Activated CD4-positive, alpha-beta T cell treated with anti-CD3 and anti-CD28 coated beads for 4 hours (primary cell): ENCODE measurements at regions not wholly inside any gene's neighbourhood (a gene's known extent, or its start where the extent isn't known, plus 50 kb on each side); places are given as distances from the start of the nearest gene placed in this dataset.

Experiments used
- DNase-seq, 2 donors: peaks; one replicate each; pipeline ENCODE4 v3.0.0-alpha.2; 2020

DNA sequence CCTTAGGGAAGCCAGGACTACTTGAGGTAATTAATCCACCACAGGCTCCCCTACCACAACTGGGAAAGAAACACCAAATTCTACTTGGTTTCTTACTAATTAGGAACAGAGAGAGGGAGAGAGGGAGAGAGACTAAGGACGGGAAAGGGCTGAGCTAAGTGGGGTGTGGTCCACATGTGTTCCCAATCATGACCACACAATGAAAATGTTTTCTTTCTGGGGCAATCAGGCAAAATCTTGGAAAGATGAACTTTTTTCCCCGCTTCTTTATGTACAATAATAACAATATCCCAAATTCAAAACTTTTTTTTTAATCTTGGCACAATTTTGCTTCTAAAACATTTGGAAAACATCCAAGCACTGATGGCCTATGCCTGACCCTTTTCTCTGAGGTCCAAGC is 734.4 kb downstream of the MAFB start:
- DNase-seq = no peak

DNA sequence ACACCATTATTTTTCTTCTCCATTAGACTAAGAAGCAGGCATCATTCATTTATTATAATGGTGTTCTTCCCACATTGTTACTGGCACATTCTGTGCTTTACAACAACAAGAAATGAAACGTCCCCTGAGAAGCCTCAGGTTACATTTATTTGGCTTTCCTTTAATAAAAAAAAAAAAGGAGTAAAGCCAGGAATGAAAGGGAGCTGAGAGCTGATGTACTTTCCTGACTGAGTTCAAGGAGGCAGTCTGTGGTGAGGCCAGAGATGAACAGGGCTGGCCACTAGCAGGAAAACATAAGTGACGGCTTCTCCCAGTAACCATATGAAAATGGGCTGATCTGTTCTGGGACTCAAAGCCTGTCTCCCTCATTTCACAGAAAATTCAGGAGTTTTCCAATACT is 742.1 kb downstream of the MAFB start:
- DNase-seq = no peak

DNA sequence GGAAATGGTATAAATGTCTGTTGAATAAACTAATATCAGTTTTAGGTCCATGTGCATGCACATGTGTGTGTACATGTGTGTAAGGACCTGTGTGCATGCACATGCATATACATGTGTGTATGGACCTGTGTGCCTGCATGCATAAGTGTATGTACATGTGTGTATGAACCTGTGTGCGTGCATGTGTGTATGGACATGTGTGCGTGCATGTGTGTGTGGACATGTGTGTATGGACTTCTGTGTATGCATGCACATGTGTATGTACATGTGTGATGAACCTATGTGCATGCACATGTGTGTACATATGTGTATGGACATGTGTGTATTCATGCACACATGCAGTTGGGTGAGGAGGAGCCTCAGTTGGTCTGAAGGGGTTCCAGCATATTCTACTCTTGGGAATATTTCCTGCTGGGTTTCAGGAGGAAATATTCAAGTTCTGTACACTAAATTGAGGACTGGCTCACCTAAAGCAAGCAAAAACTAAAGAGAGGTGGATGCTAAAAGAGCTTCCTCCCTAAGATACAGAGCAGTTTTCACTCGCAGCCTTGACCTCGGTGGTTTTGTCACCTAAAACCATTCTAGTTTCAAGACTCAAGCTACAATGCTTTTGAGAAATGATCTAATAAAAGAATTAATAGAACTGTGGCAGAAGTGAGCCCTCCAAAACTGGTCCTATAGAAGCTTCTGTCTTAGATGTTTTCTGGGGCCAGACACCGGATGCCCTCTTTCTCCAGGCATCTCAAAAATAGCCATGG is 742.8 kb downstream of the MAFB start:
- no peak for DNase-seq

DNA sequence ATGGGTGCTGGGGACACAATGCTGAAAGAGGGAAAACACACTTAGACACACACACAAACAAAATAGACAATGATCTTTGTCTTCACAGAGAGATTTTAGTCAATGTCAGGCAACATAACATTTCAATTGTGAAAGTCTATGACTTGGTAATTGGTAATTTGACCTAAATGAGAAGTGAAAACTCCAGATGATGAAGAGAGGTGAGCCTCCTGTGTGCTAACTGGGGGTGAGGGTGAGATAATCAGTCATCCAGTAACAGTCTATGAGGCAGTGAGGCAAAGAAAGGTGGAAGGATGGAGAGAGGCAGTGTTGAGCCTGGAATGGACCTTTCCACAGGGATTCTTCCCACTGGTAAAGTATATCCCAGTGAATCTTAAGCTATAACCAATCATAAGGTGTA is 744.2 kb downstream of the MAFB start:
- DNase-seq = no peak

DNA sequence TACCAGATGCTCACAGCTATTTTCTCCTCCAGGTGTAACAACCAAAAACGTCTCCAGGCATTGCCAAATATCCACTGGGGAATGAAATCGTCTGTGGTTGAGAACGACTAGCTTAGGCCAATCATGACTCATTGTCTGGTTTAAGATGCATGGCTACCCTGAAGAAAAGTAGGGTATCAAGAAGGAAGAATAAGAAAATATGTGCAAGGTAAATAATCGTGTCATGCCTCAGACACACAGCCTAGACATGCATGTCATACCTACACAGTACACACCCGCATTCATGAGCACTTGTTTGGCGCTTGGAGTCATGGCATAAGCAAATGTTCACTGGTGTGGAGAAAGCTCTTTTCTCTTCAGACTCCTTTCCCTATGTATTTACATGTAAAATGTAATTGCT is 745.7 kb downstream of the MAFB start:
- DNase-seq = no peak

DNA sequence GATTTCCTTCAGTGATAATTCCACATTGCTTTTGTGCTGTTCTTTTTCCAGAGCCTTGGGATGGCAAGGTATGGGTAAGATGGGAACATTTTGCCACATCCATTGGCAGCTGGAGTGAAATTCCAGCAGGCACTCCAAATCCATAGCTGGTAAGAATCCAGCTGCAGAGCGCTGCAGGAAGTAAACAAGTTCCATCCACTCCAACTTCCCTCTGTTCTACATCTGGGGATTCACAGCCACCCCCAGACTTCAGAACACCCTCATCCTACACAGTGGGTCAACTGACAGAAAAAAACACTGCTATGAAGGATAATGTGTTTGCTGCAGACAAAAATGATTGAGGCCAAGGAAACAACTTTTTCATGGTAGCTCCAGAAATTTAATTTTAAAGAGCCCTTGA is 747.8 kb downstream of the MAFB start:
- DNase-seq = no peak

DNA sequence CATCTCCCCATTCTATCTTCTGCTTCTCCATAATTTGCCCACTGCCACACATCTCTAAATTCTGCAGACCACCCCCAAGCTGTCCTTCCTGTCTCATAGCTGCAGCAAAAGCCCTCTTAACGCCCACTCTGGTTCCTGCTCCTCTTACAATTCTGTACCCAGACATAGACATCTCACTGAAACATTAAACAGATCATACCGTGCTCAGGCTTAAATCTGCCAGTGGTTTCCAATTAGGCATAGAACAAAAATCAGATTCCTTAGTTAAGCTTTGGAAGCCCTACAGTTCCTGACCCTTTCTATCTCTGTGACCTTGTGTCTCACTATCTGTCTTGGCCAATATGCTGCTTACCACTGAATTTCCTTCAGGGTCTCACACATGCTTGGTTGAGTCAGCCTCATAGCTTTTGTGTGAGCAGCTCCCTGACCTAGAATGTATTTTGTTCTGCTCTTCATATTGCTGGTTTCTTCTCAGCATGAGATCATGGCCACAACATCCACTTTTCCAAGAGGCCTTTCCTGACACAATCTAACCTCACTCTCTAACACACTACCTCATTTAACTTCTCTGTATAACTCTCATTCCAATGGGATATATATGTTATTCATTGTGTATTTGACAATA is 749.7 kb downstream of the MAFB start:
- DNase-seq = no peak

DNA sequence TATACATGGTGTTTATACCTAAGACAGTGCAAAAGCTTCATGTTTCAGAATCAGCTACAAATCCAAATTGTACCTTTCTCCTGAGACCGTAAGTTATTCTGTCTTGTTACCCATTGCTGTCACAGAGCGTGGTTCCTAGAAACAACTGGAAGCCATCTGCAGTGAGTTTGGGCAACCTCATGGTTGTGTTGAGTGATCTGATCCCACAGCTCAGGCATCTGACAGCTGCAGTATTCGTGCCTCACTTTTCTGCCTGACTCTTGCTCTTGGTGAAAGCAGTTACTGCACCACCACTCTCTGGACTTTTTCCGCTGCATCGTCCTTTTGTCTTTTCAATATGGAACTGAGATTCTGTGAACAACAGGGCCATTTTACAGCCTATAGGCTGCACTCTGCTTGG is 752.6 kb downstream of the MAFB start:
- DNase-seq = no peak

DNA sequence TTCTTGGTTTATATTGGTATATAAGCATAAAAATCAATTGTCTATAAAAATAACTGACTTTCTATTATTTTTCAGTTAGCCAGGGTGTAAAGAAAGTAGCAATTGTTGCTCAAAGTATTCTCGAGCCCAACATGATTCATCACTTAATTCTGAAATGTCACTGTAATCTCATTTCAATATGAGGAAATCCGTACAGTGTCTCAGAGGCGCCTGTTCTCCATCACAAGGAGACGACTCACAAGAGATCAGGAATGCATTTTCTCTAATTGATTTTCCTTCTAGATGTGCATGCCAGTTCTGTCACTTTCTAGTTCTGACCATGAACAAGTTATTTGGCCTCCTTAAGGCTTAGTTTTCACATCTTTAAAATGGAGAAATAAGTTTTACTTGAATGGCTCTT is 753.1 kb downstream of the MAFB start:
- no peak for DNase-seq

DNA sequence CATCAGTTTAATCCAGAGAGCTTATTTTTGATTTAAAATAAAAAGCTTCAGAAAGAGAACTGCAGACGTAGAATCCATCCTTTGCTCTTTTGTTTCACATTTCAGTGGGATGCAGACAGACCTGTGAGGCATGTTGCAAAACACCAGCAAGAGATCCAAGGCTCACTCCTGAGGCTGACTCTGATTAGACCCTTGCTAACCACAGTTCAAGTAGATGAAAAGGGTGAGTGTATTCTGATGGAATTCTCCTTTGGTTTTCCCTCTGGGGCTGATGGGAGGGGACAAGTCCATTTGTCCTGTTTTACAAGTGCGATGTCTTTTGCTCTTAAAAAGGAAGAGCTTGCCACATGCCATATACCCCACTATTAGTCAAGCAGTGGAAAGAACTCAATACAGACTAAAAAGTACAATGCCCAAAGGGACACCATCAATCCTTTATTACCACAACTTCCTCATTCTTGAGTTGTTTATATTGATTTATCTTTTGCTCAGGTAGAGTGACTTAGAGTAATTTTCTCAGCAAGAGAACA is 772.7 kb downstream of the MAFB start:
- DNase-seq = no peak

DNA sequence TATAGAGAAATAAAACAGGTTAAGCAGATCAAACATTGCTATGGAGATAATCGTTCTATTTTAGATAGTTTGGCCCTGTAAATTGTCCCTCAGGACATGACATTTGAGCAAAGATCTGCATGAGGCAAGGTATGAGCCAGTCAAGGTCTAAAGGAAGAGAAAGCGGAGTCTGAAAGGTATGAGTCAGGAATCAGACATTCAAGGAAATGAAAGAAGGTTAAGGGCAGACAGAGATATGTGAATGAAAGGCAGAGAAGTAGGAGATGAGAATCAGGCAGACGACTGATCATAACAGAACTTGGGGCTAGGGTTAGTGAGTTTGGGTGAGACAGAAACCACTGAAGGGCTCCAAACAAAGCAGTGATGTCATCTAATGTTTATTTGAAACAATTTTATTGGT is 775.8 kb downstream of the MAFB start:
- no peak for DNase-seq

DNA sequence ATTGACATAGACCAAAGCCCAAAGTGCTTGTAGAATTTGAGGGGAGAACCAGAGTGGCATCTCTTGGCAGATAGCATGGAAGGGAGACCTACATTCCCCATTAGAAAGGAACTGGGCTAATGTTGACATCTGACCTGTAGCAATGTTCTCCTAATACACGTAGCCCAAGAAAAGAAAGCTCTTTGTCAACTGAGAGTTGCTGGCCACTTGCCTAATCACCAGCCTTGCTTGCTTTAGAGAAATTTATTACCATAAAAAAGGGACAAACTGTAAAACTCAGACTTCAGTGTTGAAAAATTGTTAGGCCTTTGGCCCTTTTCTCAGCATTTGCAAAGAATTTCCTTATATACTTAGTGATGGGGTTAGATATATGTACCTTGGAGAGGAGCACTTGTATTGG is 777.5 kb downstream of the MAFB start:
- no peak for DNase-seq

DNA sequence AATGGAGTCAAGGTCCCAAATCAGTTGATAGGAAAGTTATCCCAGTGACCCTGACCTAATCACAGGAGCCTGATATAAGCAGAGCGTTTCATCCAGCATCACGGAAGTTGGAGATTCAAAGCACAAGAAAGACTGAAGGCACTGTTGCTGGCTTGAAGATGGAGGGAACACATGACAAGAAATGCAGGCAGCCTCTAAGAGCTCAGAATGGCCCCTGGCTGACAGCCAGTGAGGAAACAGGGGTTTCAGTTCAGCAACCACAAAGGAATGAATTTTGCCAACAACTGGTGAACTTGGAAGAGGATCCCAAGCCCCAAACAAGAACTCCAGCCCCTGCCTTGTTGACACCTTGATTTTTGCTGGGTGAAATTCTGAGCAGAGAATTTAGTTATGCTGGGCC is 778.5 kb downstream of the MAFB start:
- DNase-seq = no peak

DNA sequence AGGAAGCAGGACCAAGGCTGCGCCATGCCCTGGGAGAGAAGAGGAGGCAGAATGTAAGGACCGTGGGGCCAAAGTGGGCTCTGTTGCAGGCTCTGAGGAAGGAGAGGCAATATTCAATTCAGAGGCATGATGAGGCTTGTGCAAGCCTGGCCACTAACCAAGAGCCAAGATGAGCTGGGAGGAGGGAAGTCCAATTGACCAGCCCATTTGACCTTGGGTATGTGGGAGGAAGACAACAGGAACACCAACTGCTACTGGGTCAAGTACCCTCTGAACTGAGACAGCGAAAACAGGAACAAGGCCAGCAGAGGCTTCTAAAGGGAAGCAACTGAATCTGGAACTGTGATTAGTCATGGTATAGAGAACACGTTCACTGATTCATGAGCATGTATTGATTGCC is 779.6 kb downstream of the MAFB start:
- DNase-seq = no peak

DNA sequence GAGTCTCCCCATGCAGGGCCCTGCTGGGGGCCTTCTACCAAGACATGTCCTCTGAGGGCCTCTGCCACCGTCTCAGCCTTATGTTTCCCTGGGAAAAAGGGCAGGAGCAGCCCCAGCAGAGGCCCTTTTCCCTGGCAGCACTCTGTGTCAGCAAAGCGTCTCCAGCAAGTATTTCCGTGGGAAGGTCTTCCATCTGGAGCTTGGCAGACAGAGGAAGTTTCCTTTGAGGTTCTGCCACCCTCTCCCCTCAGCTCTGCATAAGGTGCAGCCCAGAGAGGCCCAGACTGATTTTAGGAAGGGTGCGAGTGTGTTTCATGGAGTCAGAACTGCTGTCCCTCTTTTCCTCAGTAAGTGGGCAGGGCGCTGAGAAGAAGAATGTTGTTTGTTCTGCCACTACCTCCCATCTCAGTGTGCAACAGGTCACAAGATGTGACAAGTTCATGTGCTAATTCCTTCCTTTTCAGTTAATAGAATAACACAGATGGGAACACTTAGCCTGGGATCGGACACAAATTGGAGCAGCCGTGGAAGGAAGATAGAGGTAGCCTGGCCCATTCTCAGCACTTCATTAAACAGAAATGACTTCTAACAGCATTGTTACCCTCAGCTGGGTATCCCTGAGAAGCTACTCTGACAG is 784.4 kb downstream of the MAFB start:
- DNase-seq = no peak

DNA sequence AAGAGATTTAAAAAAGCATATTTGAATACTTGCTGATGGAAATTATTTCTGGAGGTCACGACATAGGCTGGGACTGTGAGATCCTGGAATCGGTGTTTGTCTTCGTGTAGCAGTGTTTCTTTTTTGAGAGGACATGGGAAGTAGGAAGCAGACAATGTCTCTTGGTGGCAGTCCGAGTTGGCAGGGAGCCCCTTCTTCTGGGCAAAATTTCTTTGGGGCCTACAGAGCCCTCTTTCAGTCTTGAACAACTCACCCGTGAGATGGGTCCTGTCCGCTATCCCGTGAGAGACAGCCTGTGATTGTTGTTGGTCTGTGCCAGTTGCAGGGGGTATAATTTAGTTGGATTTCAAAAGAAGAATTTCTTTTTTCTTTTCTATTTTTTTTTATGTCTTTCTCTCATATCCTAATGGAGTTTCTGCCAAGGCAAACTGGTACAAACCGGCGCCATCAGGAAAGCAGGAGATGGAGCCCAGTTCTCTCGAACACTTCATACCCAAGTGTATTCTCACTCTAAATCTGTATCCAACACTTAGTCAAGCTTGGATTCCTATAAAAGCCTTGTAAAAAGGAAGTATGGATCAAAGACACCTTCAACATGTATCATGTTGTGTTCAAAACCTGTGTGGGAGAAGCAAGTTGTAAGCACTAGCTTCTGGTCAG is 785.1 kb downstream of the MAFB start:
- DNase-seq = no peak

DNA sequence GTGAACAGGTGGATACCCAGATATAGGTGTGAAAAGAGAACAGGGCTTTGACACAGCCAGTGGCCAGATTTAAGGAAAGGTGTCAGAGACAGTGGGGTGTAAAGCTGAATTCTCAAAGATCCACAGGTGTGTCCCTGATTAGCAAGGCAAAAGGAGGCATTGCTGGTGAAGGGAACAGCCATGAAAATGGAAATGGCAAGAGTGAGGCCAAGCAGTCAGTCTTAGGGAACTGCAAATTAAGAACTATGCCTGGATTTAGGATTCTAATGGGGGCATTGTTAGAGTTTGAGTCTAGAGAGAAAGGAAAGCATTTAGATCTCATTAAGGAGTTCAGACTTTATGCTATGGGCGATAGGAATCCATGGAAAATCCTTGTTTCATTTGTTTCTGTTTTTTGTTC is 789.2 kb downstream of the MAFB start:
- no peak for DNase-seq

DNA sequence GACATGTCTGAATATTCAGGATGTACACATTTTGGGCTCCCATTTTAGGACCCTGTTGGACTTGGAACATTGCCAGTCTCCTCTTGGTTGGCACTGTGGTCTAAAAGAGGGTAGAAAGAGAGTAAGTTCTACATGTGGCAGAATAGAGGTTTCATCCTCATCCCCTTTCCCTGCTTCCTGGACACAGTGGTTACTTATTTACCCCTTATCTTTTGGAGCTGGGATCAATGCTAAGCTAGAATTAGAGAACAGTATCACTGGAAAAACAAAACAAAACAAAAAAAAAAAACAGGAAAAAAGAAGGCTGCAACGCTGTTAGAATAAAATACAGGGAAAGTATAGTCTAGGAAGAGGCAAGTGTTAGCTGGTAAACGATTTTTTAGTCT is 790.6 kb downstream of the MAFB start:
- DNase-seq = no peak

DNA sequence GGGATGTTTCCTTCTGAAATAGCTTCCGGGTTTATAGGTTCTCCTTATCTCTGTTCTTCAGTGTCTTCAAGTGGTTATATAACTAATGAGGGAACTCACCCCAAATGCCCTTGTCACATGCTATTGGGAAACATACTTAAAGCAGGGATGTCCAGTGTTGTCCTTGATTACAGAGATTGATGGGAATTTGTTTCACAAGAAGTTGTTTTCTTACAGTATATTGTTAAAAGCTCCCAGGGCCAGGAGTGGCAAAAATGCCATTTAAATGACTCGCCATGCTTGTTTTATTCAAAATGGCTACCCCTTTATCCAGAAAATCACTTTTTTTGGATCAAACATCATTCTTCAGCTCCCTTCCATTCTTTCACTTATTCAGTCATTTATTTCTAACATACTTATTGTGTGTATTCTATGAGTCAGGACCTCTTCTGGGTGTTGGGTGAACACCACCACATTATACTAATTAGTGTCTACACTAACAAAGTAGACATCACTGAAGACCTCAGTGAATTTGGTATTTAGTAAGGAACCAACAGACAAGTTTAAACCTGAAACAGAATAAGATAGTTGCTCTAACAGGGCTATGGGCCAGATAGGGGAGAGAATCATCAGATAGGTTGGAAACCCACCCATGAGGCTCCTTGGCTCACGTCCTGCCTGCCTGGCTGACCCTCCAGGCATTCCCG is 791.1 kb downstream of the MAFB start:
- DNase-seq = no peak

DNA sequence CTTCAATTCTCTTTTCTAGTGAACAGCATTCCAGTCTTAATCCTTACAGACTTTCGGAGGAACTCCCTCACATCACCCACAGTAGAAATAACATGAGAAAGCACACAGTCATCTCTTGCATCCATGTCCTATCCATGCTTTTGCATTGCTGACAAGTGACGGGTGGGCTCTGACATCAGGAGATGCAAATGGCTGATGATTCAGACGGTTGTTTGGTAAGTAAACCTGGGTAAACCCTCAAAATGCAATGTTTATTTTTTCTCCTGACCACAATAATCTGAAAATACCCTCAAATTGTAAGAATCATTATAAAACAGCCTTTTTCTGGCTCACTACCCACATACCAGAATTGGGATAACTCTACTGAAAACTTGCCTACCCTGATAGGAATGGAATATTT is 792.0 kb downstream of the MAFB start:
- DNase-seq = no peak

DNA sequence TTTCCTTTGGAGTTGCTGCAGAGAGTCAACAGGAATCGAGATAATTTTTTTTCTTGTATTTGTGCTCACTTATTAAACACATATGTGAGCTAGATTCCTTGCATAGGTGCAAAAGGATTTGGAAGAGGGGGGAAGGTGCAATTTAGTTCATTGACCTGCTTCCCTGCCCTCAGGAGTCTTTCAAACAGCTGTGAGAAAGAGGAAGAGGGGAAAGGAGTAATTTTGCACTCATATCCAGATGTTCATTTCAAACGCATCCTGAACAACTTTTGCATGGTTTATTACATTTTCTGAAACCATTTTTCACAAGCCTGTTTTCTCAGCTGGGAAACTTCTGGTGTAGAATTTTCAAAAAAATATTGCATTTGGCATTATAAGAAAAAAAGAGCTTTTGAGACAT is 795.0 kb downstream of the MAFB start:
- DNase-seq = no peak

DNA sequence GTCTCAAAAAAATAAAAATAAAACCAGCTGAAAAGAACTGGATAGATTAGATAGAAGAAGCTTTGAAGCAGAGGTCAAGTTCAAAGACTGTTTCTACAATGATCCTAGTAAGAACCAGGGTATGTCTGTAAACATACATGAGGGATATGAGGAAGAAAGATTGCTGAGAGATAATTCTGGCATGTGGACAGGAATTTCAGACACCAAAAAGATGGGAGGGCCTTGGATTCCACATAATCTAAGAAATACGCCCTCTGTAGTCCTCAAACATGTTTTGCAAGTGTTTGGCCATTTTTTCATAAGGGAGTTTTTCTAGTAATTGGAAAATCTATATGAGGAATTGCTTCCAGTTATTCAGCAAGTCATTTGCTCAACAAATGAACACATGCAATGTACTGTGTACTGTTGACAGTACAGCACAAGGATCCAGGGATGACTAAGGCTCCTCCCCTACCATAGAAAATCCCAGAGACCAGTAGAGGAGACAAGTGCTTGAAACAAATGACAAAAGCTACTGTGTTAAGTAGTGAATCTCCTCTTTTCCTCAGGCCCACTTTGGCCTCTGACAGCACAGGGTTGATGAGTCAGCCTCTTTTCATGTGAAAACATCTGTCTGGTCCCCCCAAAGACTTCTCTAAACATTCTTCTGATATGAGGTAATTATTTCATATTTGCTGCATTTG is 795.9 kb downstream of the MAFB start:
- DNase-seq = no peak

DNA sequence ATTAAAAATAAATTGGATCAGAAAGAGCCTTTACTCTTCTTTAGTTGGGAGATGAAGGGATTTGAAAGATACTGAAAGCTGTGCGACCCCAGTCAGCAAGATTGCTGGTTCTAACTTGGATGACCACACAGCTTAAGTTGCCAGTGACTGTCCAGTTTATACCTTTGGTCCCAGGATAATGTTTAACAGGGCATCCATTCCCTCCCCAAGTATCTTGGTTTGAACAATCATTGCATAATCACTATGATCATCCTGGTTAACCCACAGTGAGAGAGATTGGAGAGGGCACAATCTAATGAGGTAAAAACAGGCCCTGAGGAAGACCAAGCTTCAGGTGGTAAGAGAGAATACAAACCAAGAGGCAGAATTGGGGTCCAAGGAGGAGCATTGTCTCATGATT is 798.3 kb downstream of the MAFB start:
- no peak for DNase-seq
